H1 (cell line): ENCODE measurements at regions not wholly inside any gene's neighbourhood (a gene's known extent, or its start where the extent isn't known, plus 50 kb on each side); places are given as distances from the start of the nearest gene placed in this dataset.
A peak's percentile ranks its signal among the peaks of the same experiment; 100 is the strongest.

Experiments
- CTCF ChIA-PET: fragments of 300-600 bp; sonication (Branson Sonifier 250); formaldehyde crosslinking; loops from one replicate; lab custom pipeline; 2021; ENCODE audit not compliant: partially characterized antibody; lab: Charles Lee
- POLR2A ChIA-PET: fragments of 300-600 bp; sonication (Branson Sonifier 250); formaldehyde crosslinking; loops from one replicate; lab custom pipeline; 2021; ENCODE audit warnings: inconsistent platforms; ENCODE audit not compliant: partially characterized antibody; lab: Charles Lee
- DNase-seq, 2 experiments: peaks; one replicate each; pipeline versions ENCODE4 v3.0.0 to v3.0.0-alpha.2; 2010 to 2022; ENCODE audit warnings: low spot score in 2 of 2, low read depth in 1 of 2, mixed read lengths in 1 of 2
- FAIRE-seq: peaks from 2 replicates; lab custom pipeline; 2011; peaks lifted over from hg19 to GRCh38; lab: Jason Lieb, UNC
- H2AFZ ChIP-seq: 2 replicates; pipeline ENCODE4 v1.8.1; 2012; ENCODE audit warnings: low read length, inconsistent platforms
- H2AK5ac ChIP-seq: 2 replicates; pipeline ENCODE4 v1.6.1; 2013; ENCODE audit warnings: low read depth, low read length
- H2BK120ac ChIP-seq: replicated peaks from 2 replicates; pipeline ENCODE3; 2013; ENCODE audit warnings: low read depth, low read length, inconsistent platforms
- H2BK12ac ChIP-seq: 2 replicates; pipeline ENCODE4 v1.6.1; 2013; ENCODE audit warnings: low read depth, low read length
- H2BK15ac ChIP-seq: 2 replicates; pipeline ENCODE4 v1.6.1; 2013; ENCODE audit warnings: low read length
- H2BK20ac ChIP-seq: 2 replicates; pipeline ENCODE4 v1.6.1; 2013; ENCODE audit warnings: low read length
- H2BK5ac ChIP-seq: 2 replicates; pipeline ENCODE4 v1.6.1; 2013; ENCODE audit warnings: low read depth, low read length
- H3K14ac ChIP-seq: 2 replicates; pipeline ENCODE4 v1.6.1; 2013; ENCODE audit warnings: inconsistent platforms; ENCODE audit not compliant: insufficient read length
- H3K18ac ChIP-seq: 2 replicates; pipeline ENCODE4 v1.6.1; 2013; ENCODE audit warnings: low read length; ENCODE audit errors: extremely low read depth
- H3K23ac ChIP-seq: 2 replicates; pipeline ENCODE4 v1.6.1; 2013; ENCODE audit warnings: inconsistent platforms; ENCODE audit not compliant: insufficient read length
- H3K23me2 ChIP-seq: 2 replicates; pipeline ENCODE4 v1.6.1; 2013; ENCODE audit warnings: low read depth, low read length
- H3K27ac ChIP-seq: 2 replicates; pipeline ENCODE4 v1.6.1; 2011; ENCODE audit warnings: low read depth, low read length, inconsistent platforms
- H3K27me3 ChIP-seq, 4 experiments: replicated peaks in 1 of 4; 1 replicate in 1 of 4; 2 replicates in 3 of 4; pipeline versions ENCODE4 v1.6.1 to v1.8.1; 2011 to 2013; ENCODE audit warnings: low read length in 3 of 4, mild to moderate bottlenecking in 3 of 4, inconsistent platforms in 2 of 4, mixed read lengths in 2 of 4, moderate library complexity in 1 of 4; ENCODE audit not compliant: control insufficient read depth in 3 of 4, insufficient read depth in 3 of 4; ENCODE audit errors: extremely low read depth in 1 of 4
- H3K36me3 ChIP-seq, 4 experiments: 2 replicates each; pipeline versions ENCODE4 v1.6.1 to v1.8.1; 2011 to 2013; ENCODE audit warnings: mild to moderate bottlenecking in 4 of 4, low read length in 3 of 4, moderate library complexity in 2 of 4, control low read depth in 1 of 4, inconsistent platforms in 1 of 4; ENCODE audit not compliant: insufficient read depth in 4 of 4, control insufficient read depth in 2 of 4
- H3K4ac ChIP-seq: replicated peaks from 2 replicates; pipeline ENCODE3; 2013; ENCODE audit warnings: low read length, low read depth, mixed read lengths, inconsistent platforms; ENCODE audit not compliant: insufficient read length
- H3K4me1 ChIP-seq, 4 experiments: replicated peaks in 1 of 4; 1 replicate in 1 of 4; 2 replicates in 3 of 4; pipeline versions ENCODE4 v1.6.1 to v1.8.1; 2011 to 2013; ENCODE audit warnings: low read length in 3 of 4, inconsistent platforms in 2 of 4, mixed read lengths in 1 of 4; ENCODE audit not compliant: insufficient read depth in 4 of 4, control insufficient read depth in 3 of 4
- H3K4me2 ChIP-seq, 2 experiments: 2 replicates each; pipeline versions ENCODE4 v1.6.1 to v1.8.1; 2011 to 2013; ENCODE audit warnings: low read depth in 2 of 2, low read length in 2 of 2, control low read depth in 1 of 2, inconsistent platforms in 1 of 2, mild to moderate bottlenecking in 1 of 2; ENCODE audit not compliant: insufficient read depth in 1 of 2
- H3K4me3 ChIP-seq, 4 experiments: fragments of 200-600, 300-600 bp in 1 of 4; sonication (generic), shearing (Covaris generic), sonication (Bioruptor Twin) in 1 of 4; 2 replicates each; pipeline versions ENCODE4 v1.5.1 to v1.8.1; 2011 to 2016; ENCODE audit warnings: low read length in 4 of 4, low read depth in 3 of 4, control low read depth in 2 of 4, inconsistent platforms in 2 of 4, mild to moderate bottlenecking in 2 of 4, mixed read lengths in 1 of 4, moderate library complexity in 1 of 4; ENCODE audit not compliant: insufficient read depth in 2 of 4; ENCODE audit errors: extremely low read depth in 1 of 4
- H3K56ac ChIP-seq: replicated peaks from 2 replicates; pipeline ENCODE3; 2013; ENCODE audit warnings: low read depth, mild to moderate bottlenecking, mixed read lengths, low read length, inconsistent platforms; ENCODE audit not compliant: insufficient read length
- H3K79me1 ChIP-seq: 2 replicates; pipeline ENCODE4 v1.6.1; 2013; ENCODE audit warnings: low read depth, low read length, control low read depth
- H3K79me2 ChIP-seq, 2 experiments: 2 replicates each; pipeline versions ENCODE4 v1.6.1 to v1.8.1; 2012 to 2013; ENCODE audit warnings: low read length in 2 of 2, mild to moderate bottlenecking in 2 of 2, inconsistent platforms in 1 of 2; ENCODE audit not compliant: insufficient read depth in 2 of 2, control insufficient read depth in 1 of 2
- H3K9ac ChIP-seq, 4 experiments: replicated peaks in 1 of 4; 1 replicate in 1 of 4; 2 replicates in 3 of 4; pipeline versions ENCODE4 v1.6.1 to v1.8.1; 2011 to 2013; ENCODE audit warnings: low read depth in 3 of 4, low read length in 3 of 4, control low read depth in 2 of 4, mild to moderate bottlenecking in 2 of 4, moderate library complexity in 2 of 4, inconsistent platforms in 1 of 4; ENCODE audit errors: extremely low read depth in 1 of 4
- H3K9me3 ChIP-seq, 2 experiments: 2 replicates each; pipeline versions ENCODE4 v1.6.1 to v1.8.1; 2012 to 2013; ENCODE audit warnings: mild to moderate bottlenecking in 2 of 2, moderate library complexity in 2 of 2, control low read depth in 1 of 2, inconsistent platforms in 1 of 2, low read depth in 1 of 2, low read length in 1 of 2, mixed read lengths in 1 of 2; ENCODE audit not compliant: insufficient read depth in 2 of 2
- H4K20me1 ChIP-seq, 2 experiments: replicated peaks in 1 of 2; 2 replicates each; pipeline versions ENCODE3 to v1.8.1; 2011 to 2013; ENCODE audit warnings: inconsistent platforms in 2 of 2, low read length in 2 of 2, mild to moderate bottlenecking in 1 of 2; ENCODE audit not compliant: insufficient read depth in 2 of 2, control insufficient read depth in 1 of 2
- H4K5ac ChIP-seq: 2 replicates; pipeline ENCODE4 v1.6.1; 2013; ENCODE audit warnings: low read length, low read depth, mixed read lengths, inconsistent platforms; ENCODE audit not compliant: insufficient read length
- H4K8ac ChIP-seq: 2 replicates; pipeline ENCODE4 v1.8.0; 2013; ENCODE audit warnings: mild to moderate bottlenecking, moderate library complexity, low read length, inconsistent platforms; ENCODE audit not compliant: insufficient read depth; ENCODE audit errors: extremely low read depth
- H4K91ac ChIP-seq: replicated peaks from 2 replicates; pipeline ENCODE3; 2013; ENCODE audit warnings: low read length, mixed read lengths, inconsistent platforms; ENCODE audit not compliant: insufficient read length
- ASH2L ChIP-seq: fragments of 200-600, 300-600 bp; sonication (generic); IDR thresholded peaks from one replicate; pipeline ENCODE4 v1.7.1; 2017; ENCODE audit warnings: low read length
- CHD2 ChIP-seq: IDR thresholded peaks from 2 replicates; pipeline ENCODE4 v1.6.1; 2012; ENCODE audit warnings: low read length, improper control_type of control experiment
- EZH2 ChIP-seq: fragments of 200-600 bp; sonication (generic); IDR thresholded peaks from 2 replicates; pipeline ENCODE4 v1.7.1; 2012; ENCODE audit warnings: low read depth, mild to moderate bottlenecking, moderate library complexity, low read length, inconsistent platforms; ENCODE audit not compliant: severe bottlenecking
- SRF ChIP-seq: IDR thresholded peaks from 2 replicates; pipeline ENCODE4 v1.6.1; 2011; ENCODE audit warnings: mild to moderate bottlenecking, low read depth, low read length, moderate library complexity
- WGBS, 2 experiments: shearing (Covaris generic) in 1 of 2; methylation state at CpG; one replicate each; pipeline versions ENCODE4 v1.1.6 to v1.1.7; 2013 to 2015; ENCODE audit warnings: low lambda C conversion rate in 2 of 2, mixed read lengths in 2 of 2, inconsistent platforms in 1 of 2, low coverage in 1 of 2, missing lambda C conversion rate in 1 of 2; ENCODE audit not compliant: insufficient replicate concordance in 2 of 2, insufficient coverage in 1 of 2, insufficient read length in 1 of 2; ENCODE audit errors: extremely low coverage in 1 of 2, missing lambda C conversion rate in 1 of 2; 5-methylcytosine and 5-hydroxymethylcytosine counted together

DNA sequence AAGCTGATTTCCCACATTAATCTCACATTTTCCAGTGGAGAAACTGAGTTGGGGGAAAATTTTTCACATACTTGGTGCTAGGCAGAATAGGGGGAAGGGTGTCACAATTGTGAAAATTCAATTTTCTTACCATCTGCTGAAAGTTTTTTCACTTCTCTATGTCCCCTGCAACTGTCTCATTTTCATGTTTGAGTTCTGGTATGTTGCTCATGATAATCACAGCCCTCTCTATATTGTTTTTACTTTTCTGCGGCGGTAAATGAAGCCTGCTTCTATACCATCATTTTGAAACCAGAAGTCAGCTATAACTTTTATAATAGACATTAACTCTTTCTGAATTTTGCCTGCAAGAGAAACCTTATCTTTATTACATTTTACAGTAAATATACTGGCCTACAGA is 1664.5 kb downstream of the EFNA5 start:
- H3K27ac ChIP-seq, result no peak overlapping the region
- H3K23ac ChIP-seq, result no peak overlapping the region
- no peak overlapping the region for H4K91ac ChIP-seq
- H3K9me3 ChIP-seq, result no peaks in the 10 kb centered on the region
- ChIA-PET POLR2A (no interaction called here), CTCF (interaction anchor here (0.9 kb wide), 1 partner anchor 58 kb away, joined by 3 read pairs; no protein-coding TSS in a partner anchor)
- no peaks in the 10 kb centered on the region for H3K79me2 ChIP-seq
- H3K4me1 ChIP-seq, result peaks cover 0 to 2% (median 0%) of the 10 kb centered on the region in 4 experiments; a peak in 2 of 7 replicates
- H3K4ac ChIP-seq, result no peak overlapping the region
- no peaks in the 10 kb centered on the region for H3K36me3 ChIP-seq
- no peak overlapping the region for H3K4me2 ChIP-seq
- H3K56ac ChIP-seq, result no peak overlapping the region
- no peak overlapping the region for H2BK20ac ChIP-seq
- H3K9ac ChIP-seq, result no peak overlapping the region
- no peak overlapping the region for H3K18ac ChIP-seq
- no peaks in the 10 kb centered on the region for H3K79me1 ChIP-seq
- H2BK12ac ChIP-seq, result no peak overlapping the region
- FAIRE-seq, result no peak
- no peaks in the 10 kb centered on the region for H4K20me1 ChIP-seq
- WGBS, 2 experiments, result 92% methylated on average over 2 of the region's 2 CpGs; no CpG with 5 or more reads in 1 of the 2 experiments
- no peaks in the 10 kb centered on the region for H3K23me2 ChIP-seq
- H4K8ac ChIP-seq, result no peak overlapping the region
- H2AFZ ChIP-seq, result peak overlapping the region; percentile 70; the same call in 1 of the 2 replicates
- H2BK120ac ChIP-seq, result no peak overlapping the region
- H2BK5ac ChIP-seq, result no peak overlapping the region
- H2BK15ac ChIP-seq, result no peak overlapping the region
- H3K14ac ChIP-seq, result no peak overlapping the region
- H4K5ac ChIP-seq, result no peak overlapping the region
- no peak overlapping the region for H3K4me3 ChIP-seq
- H3K27me3 ChIP-seq, result no peaks in the 10 kb centered on the region
- DNase-seq, result no peak
- no peak overlapping the region for H2AK5ac ChIP-seq
- TF ChIP-seq CHD2, result no peak
- no peak for TF ChIP-seq ASH2L
- no peak for TF ChIP-seq SRF
- no peak for TF ChIP-seq EZH2
